Esophagus muscularis mucosa (tissue), 3 donors: ENCODE measurements at regions not wholly inside any gene's neighbourhood (a gene's known extent, or its start where the extent isn't known, plus 50 kb on each side); places are given as distances from the start of the nearest gene placed in this dataset.

Experiments
- POLR2AphosphoS5 ChIP-seq, 2 donors: sonication (generic); formaldehyde crosslinking; IDR thresholded peaks; one replicate each; pipeline ENCODE4 v1.6.1; 2017; ENCODE audit warnings: antibody characterized with exemption in 2 of 2
- TF ChIP-seq, protein P1 (sequence below), 3 experiments: fragments of 200-600 bp in 2 of 3; fragments of 450-650 bp in 1 of 3; sonication (generic) in 2 of 3; IDR thresholded peaks; one replicate each; pipeline ENCODE4 v1.5.1; 2017 to 2019; ENCODE audit warnings: antibody characterized with exemption in 3 of 3, mild to moderate bottlenecking in 2 of 3, moderate library complexity in 1 of 3

DNA sequence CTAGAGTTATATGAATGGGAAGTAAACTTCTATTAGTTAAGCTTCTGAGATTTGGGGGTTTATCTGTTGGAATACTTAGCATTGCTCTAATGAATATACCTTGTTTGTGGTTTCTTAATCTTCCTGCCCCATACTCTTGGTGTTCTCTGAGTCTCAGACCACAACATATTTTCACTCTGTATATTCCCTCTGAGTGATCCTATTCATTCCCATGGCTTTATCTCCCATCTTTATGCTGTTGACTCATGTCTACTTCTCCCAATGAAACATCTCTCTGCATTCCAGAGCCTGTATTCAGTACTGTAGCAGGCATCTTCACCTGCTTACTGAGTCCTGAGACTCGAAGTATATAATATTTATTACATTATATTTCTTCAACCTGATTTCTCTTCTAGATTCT lies 283.7 kb upstream of the MAP3K7 start:
- TF ChIP-seq POLR2AphosphoS5 (IDR thresholded peaks at IDR 0.05): no peak
- TF ChIP-seq, protein P1, sequence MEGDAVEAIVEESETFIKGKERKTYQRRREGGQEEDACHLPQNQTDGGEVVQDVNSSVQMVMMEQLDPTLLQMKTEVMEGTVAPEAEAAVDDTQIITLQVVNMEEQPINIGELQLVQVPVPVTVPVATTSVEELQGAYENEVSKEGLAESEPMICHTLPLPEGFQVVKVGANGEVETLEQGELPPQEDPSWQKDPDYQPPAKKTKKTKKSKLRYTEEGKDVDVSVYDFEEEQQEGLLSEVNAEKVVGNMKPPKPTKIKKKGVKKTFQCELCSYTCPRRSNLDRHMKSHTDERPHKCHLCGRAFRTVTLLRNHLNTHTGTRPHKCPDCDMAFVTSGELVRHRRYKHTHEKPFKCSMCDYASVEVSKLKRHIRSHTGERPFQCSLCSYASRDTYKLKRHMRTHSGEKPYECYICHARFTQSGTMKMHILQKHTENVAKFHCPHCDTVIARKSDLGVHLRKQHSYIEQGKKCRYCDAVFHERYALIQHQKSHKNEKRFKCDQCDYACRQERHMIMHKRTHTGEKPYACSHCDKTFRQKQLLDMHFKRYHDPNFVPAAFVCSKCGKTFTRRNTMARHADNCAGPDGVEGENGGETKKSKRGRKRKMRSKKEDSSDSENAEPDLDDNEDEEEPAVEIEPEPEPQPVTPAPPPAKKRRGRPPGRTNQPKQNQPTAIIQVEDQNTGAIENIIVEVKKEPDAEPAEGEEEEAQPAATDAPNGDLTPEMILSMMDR (IDR thresholded peaks at IDR 0.05): no peak
